ENCODE measurements at regions not wholly inside any gene's neighbourhood (a gene's known extent, or its start where the extent isn't known, plus 50 kb on each side); places are given as distances from the start of the nearest gene placed in this dataset.

DNA sequence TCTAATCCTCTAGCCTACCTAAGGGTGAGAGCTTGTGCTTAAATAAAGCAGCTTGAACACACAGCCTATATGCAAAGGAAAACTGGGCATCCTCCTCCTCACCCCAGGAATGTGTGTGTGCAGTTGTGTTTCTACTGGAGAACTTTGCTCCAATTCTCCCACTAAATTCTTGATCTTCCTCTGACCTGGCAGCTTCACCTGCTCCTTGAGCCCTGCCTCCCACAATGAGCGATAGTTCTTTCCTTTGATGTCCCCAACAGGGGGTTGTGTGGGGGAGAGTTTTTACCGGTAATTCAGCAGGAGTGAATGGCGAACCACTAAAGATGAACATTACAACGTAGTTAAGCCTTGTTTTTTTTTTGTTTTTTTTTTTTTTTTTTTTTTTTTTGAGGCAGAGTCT is 113.5 kb upstream of the RCN1 start:
- intact Hi-C loops (cut with DNase I; ENCODE audit: low total_unique reads): no loop called here
- no peaks in the 10 kb centered on the region for H3K36me3 ChIP-seq
- no peaks in the 10 kb centered on the region for H3K4me1 ChIP-seq
- H3K9me3 ChIP-seq: no peaks in the 10 kb centered on the region
- DNase-seq: no peak
- no peak for TF ChIP-seq CTCF (IDR thresholded peaks at IDR 0.05)
- no peak for TF ChIP-seq POLR2A (IDR thresholded peaks at IDR 0.05)
- H3K27ac ChIP-seq: no peak overlapping the region
- no peaks in the 10 kb centered on the region for H3K27me3 ChIP-seq
- H3K4me3 ChIP-seq: no peak overlapping the region

DNA sequence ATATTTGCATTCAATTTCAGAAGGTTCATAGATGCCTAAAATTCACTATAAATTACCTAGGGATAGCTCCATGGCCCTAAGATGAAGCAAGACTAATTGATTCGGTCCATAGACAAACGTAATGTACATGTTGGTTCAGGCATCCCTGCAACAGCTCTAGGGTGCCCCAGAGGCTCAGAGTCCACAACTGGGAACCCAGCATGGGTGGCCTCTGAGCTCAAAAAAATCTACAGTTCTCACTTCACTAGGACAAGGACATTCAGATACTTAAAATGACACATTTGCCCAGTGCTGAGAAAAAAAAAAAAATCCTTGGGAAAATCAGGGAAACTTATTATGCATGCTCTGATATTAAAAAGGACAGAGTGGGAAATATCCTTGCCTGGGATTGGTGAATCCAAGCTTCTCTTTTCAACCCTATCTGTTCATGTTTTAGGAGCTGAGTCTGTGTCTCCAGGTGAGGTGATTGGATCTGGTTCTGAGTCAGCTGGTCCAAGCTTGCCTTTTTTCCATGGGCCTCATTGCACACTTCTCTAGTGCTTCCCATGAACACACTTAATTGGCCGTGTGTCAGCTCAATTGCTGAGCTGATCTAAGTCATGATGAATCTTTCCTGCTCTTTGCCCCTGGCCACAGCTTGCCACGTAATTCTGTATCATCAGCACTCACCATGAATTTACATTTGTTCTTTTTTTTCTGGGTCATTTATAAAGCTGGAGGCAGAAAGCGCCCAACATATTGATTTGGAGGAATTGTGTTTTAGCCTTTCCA is 116.3 kb upstream of the RCN1 start:
- no peak overlapping the region for H3K27ac ChIP-seq
- H3K4me1 ChIP-seq: no peaks in the 10 kb centered on the region
- DNase-seq: no peak
- no peak for TF ChIP-seq POLR2A (IDR thresholded peaks at IDR 0.05)
- no peak for TF ChIP-seq CTCF (IDR thresholded peaks at IDR 0.05)
- intact Hi-C loops (cut with DNase I; ENCODE audit: low total_unique reads): no loop called here
- H3K4me3 ChIP-seq: no peak overlapping the region
- H3K9me3 ChIP-seq: no peaks in the 10 kb centered on the region
- no peaks in the 10 kb centered on the region for H3K36me3 ChIP-seq
- no peaks in the 10 kb centered on the region for H3K27me3 ChIP-seq

GRCh38 chr11:31973172-31973571 is 117.7 kb upstream of the RCN1 start:
- H3K4me3 ChIP-seq: no peak overlapping the region
- no peaks in the 10 kb centered on the region for H3K27me3 ChIP-seq
- H3K4me1 ChIP-seq: no peaks in the 10 kb centered on the region
- no peaks in the 10 kb centered on the region for H3K9me3 ChIP-seq
- H3K27ac ChIP-seq: no peak overlapping the region
- intact Hi-C loops (cut with DNase I; ENCODE audit: low total_unique reads): no loop called here
- no peaks in the 10 kb centered on the region for H3K36me3 ChIP-seq
- TF ChIP-seq POLR2A (IDR thresholded peaks at IDR 0.05) (no peak), CTCF (IDR thresholded peaks at IDR 0.05) (no peak)
- no peak for DNase-seq

GRCh38 chr11:31972623-31973022 is 118.3 kb upstream of the RCN1 start:
- H3K4me1 ChIP-seq: no peaks in the 10 kb centered on the region
- no peak for TF ChIP-seq POLR2A (IDR thresholded peaks at IDR 0.05)
- TF ChIP-seq CTCF (IDR thresholded peaks at IDR 0.05): no peak
- H3K36me3 ChIP-seq: no peaks in the 10 kb centered on the region
- no peak for DNase-seq
- intact Hi-C loops (cut with DNase I; ENCODE audit: low total_unique reads): no loop called here
- H3K27me3 ChIP-seq: no peaks in the 10 kb centered on the region
- no peak overlapping the region for H3K4me3 ChIP-seq
- H3K27ac ChIP-seq: no peak overlapping the region
- no peaks in the 10 kb centered on the region for H3K9me3 ChIP-seq

GRCh38 chr11:31969359-31969702 is 121.5 kb upstream of the RCN1 start:
- H3K27me3 ChIP-seq: no peaks in the 10 kb centered on the region
- no peak for TF ChIP-seq CTCF (IDR thresholded peaks at IDR 0.05)
- no peak for TF ChIP-seq POLR2A (IDR thresholded peaks at IDR 0.05)
- H3K4me1 ChIP-seq: no peaks in the 10 kb centered on the region
- no peaks in the 10 kb centered on the region for H3K9me3 ChIP-seq
- H3K27ac ChIP-seq: no peak overlapping the region
- intact Hi-C loops (cut with DNase I; ENCODE audit: low total_unique reads): no loop called here
- no peaks in the 10 kb centered on the region for H3K36me3 ChIP-seq
- DNase-seq: no peak
- H3K4me3 ChIP-seq: no peak overlapping the region
